NCI-H510A (cell line): ENCODE measurements at regions not wholly inside any gene's neighbourhood (a gene's known extent, or its start where the extent isn't known, plus 50 kb on each side); places are given as distances from the start of the nearest gene placed in this dataset.
"Not testable (repeated sequence)": the region's sequence is repeated elsewhere in the genome, so short reads cannot be mapped to it uniquely, and the experiment has no call there.

Experiments used
- DNase-seq: peaks from one replicate; lab custom pipeline; 2025; lab: John Stamatoyannopoulos, UW

GRCh38 chr5:92011845-92012244, 628.7 kb upstream of the ARRDC3 start:
- DNase-seq = not testable (repeated sequence)

- no peak for DNase-seq
Measured at GRCh38 chr5:92003806-92004205, 620.7 kb upstream of the ARRDC3 start.

- no peak for DNase-seq
Measured at GRCh38 chr5:92002721-92003274, 619.7 kb upstream of the ARRDC3 start.

- no peak for DNase-seq
Measured at GRCh38 chr5:91998774-91999173, 615.7 kb upstream of the ARRDC3 start.

- no peak for DNase-seq
Measured at GRCh38 chr5:91983869-91984268, 600.8 kb upstream of the ARRDC3 start.

- no peak for DNase-seq
Measured at GRCh38 chr5:91978221-91978882, 595.2 kb upstream of the ARRDC3 start.

GRCh38 chr5:91977579-91977978, 594.5 kb upstream of the ARRDC3 start:
- DNase-seq = no peak

- no peak for DNase-seq
Measured at GRCh38 chr5:91976451-91976850, 593.3 kb upstream of the ARRDC3 start.

GRCh38 chr5:91963166-91963565, 580.0 kb upstream of the ARRDC3 start:
- no peak for DNase-seq

GRCh38 chr5:91957666-91958065, 574.5 kb upstream of the ARRDC3 start:
- no peak for DNase-seq

GRCh38 chr5:91956738-91957137, 573.6 kb upstream of the ARRDC3 start:
- no peak for DNase-seq

- no peak for DNase-seq
Measured at GRCh38 chr5:91955610-91956009, 572.5 kb upstream of the ARRDC3 start.

- DNase-seq = no peak
Measured at GRCh38 chr5:91954136-91954535, 571.0 kb upstream of the ARRDC3 start.

- DNase-seq = no peak
Measured at GRCh38 chr5:91950328-91950727, 567.2 kb upstream of the ARRDC3 start.

GRCh38 chr5:91946870-91947269, 563.8 kb upstream of the ARRDC3 start:
- no peak for DNase-seq

GRCh38 chr5:91941588-91941987, 558.5 kb upstream of the ARRDC3 start:
- no peak for DNase-seq

- no peak for DNase-seq
Measured at GRCh38 chr5:91938441-91938840, 555.3 kb upstream of the ARRDC3 start.

GRCh38 chr5:91937121-91937520, 554.0 kb upstream of the ARRDC3 start:
- DNase-seq = no peak

GRCh38 chr5:91929522-91929817, 546.4 kb upstream of the ARRDC3 start:
- no peak for DNase-seq

GRCh38 chr5:91928754-91929521, 545.8 kb upstream of the ARRDC3 start:
- DNase-seq = no peak

- no peak for DNase-seq
Measured at GRCh38 chr5:91927439-91927838, 544.3 kb upstream of the ARRDC3 start.

GRCh38 chr5:91925249-91925648, 542.1 kb upstream of the ARRDC3 start:
- DNase-seq = no peak

- not testable (repeated sequence) for DNase-seq
Measured at GRCh38 chr5:91917037-91917814, 534.1 kb upstream of the ARRDC3 start.
